ENCODE measurements at regions not wholly inside any gene's neighbourhood (a gene's known extent, or its start where the extent isn't known, plus 50 kb on each side); places are given as distances from the start of the nearest gene placed in this dataset.
A peak's percentile ranks its signal among the peaks of the same experiment; 100 is the strongest.

GRCh38 chr7:13286916-13287315 is 599.5 kb downstream of the ARL4A start:
- DNase-seq (ENCODE audit: insufficient read length, low spot score) (no peak), FAIRE-seq (peak; percentile 88)
- TF ChIP-seq POLR2A (IDR thresholded peaks at IDR 0.05; ENCODE audit: low read depth, low read length): no peak

- FAIRE-seq: peak; percentile 74
- DNase-seq (ENCODE audit: insufficient read length, low spot score): no peak
- TF ChIP-seq POLR2A (IDR thresholded peaks at IDR 0.05; ENCODE audit: low read depth, low read length): no peak
These were observed 601.1 kb downstream of the ARL4A start for GRCh38 chr7:13288516-13288915.

GRCh38 chr7:13290975-13291374 is 603.5 kb downstream of the ARL4A start:
- DNase-seq (ENCODE audit: insufficient read length, low spot score): no peak
- FAIRE-seq: peak; percentile 86
- no peak for TF ChIP-seq POLR2A (IDR thresholded peaks at IDR 0.05; ENCODE audit: low read depth, low read length)

GRCh38 chr7:13293264-13294002 is 606.0 kb downstream of the ARL4A start:
- TF ChIP-seq POLR2A (IDR thresholded peaks at IDR 0.05; ENCODE audit: low read depth, low read length): no peak
- no peak for DNase-seq (ENCODE audit: insufficient read length, low spot score)
- FAIRE-seq: peak; percentile 52

- no peak for FAIRE-seq
- DNase-seq (ENCODE audit: insufficient read length, low spot score): no peak
- no peak for TF ChIP-seq POLR2A (IDR thresholded peaks at IDR 0.05; ENCODE audit: low read depth, low read length)
These were observed 619.6 kb downstream of the ARL4A start for GRCh38 chr7:13307040-13307439.

GRCh38 chr7:13308423-13308822 is 621.0 kb downstream of the ARL4A start:
- no peak for FAIRE-seq
- no peak for DNase-seq (ENCODE audit: insufficient read length, low spot score)
- no peak for TF ChIP-seq POLR2A (IDR thresholded peaks at IDR 0.05; ENCODE audit: low read depth, low read length)

- DNase-seq (ENCODE audit: insufficient read length, low spot score) (no peak), FAIRE-seq (no peak)
- TF ChIP-seq POLR2A (IDR thresholded peaks at IDR 0.05; ENCODE audit: low read depth, low read length): no peak
These were observed 622.1 kb downstream of the ARL4A start for GRCh38 chr7:13309535-13309934.

- DNase-seq (ENCODE audit: insufficient read length, low spot score) (no peak), FAIRE-seq (peak; percentile 53)
- TF ChIP-seq POLR2A (IDR thresholded peaks at IDR 0.05; ENCODE audit: low read depth, low read length): no peak
These were observed 624.9 kb downstream of the ARL4A start for GRCh38 chr7:13312307-13312706.

GRCh38 chr7:13320333-13320732 is 632.9 kb downstream of the ARL4A start:
- FAIRE-seq (no peak), DNase-seq (ENCODE audit: insufficient read length, low spot score) (no peak)
- no peak for TF ChIP-seq POLR2A (IDR thresholded peaks at IDR 0.05; ENCODE audit: low read depth, low read length)

- DNase-seq (ENCODE audit: insufficient read length, low spot score) (no peak), FAIRE-seq (peak; percentile 30)
- no peak for TF ChIP-seq POLR2A (IDR thresholded peaks at IDR 0.05; ENCODE audit: low read depth, low read length)
These were observed 633.9 kb downstream of the ARL4A start for GRCh38 chr7:13321316-13321715.

- DNase-seq (ENCODE audit: insufficient read length, low spot score) (no peak), FAIRE-seq (peak; percentile 70)
These were observed 634.7 kb downstream of the ARL4A start for GRCh38 chr7:13322126-13322525.

GRCh38 chr7:13327669-13328068 is 640.2 kb downstream of the ARL4A start:
- no peak for TF ChIP-seq POLR2A (IDR thresholded peaks at IDR 0.05; ENCODE audit: low read depth, low read length)
- FAIRE-seq (peak; percentile 78), DNase-seq (ENCODE audit: insufficient read length, low spot score) (no peak)

More at GRCh38 chr7:13322126-13322525, 634.7 kb downstream of the ARL4A start:
- no peak for TF ChIP-seq POLR2A (IDR thresholded peaks at IDR 0.05; ENCODE audit: low read depth, low read length)

GRCh38 chr7:13333371-13333770 is 645.9 kb downstream of the ARL4A start:
- TF ChIP-seq POLR2A (IDR thresholded peaks at IDR 0.05; ENCODE audit: low read depth, low read length): no peak
- FAIRE-seq: peak; percentile 6
- no peak for DNase-seq (ENCODE audit: insufficient read length, low spot score)

- TF ChIP-seq POLR2A (IDR thresholded peaks at IDR 0.05; ENCODE audit: low read depth, low read length): no peak
- FAIRE-seq (peak; percentile 92), DNase-seq (ENCODE audit: insufficient read length, low spot score) (no peak)
These were observed 648.8 kb downstream of the ARL4A start for GRCh38 chr7:13336227-13336626.

- TF ChIP-seq POLR2A (IDR thresholded peaks at IDR 0.05; ENCODE audit: low read depth, low read length): no peak
- FAIRE-seq (peak; percentile 84), DNase-seq (ENCODE audit: insufficient read length, low spot score) (no peak)
These were observed 636.8 kb downstream of the ETV1 start for GRCh38 chr7:13352677-13353076.

Measured in H54 (cell line).